Prostate gland (tissue), 2 donors: ENCODE measurements at regions not wholly inside any gene's neighbourhood (a gene's known extent, or its start where the extent isn't known, plus 50 kb on each side); places are given as distances from the start of the nearest gene placed in this dataset.

Experiments
- POLR2A ChIP-seq: fragments of 450-650 bp; IDR thresholded peaks from one replicate; pipeline ENCODE4 v1.6.1; 2016; ENCODE audit warnings: antibody characterized with exemption, mild to moderate bottlenecking
- POLR2AphosphoS5 ChIP-seq: sonication (generic); formaldehyde crosslinking; IDR thresholded peaks from one replicate; pipeline ENCODE4 v1.6.1; 2017; ENCODE audit warnings: antibody characterized with exemption
- TF ChIP-seq, protein P1 (sequence below), 4 experiments: fragments of 200-600 bp in 2 of 4; fragments of 450-650 bp in 2 of 4; sonication (generic) in 2 of 4; IDR thresholded peaks; 1 replicate in 3 of 4; 2 replicates in 1 of 4; pipeline ENCODE4 v1.5.1; 2016 to 2019; ENCODE audit warnings: antibody characterized with exemption in 4 of 4, mild to moderate bottlenecking in 2 of 4, moderate library complexity in 2 of 4

DNA sequence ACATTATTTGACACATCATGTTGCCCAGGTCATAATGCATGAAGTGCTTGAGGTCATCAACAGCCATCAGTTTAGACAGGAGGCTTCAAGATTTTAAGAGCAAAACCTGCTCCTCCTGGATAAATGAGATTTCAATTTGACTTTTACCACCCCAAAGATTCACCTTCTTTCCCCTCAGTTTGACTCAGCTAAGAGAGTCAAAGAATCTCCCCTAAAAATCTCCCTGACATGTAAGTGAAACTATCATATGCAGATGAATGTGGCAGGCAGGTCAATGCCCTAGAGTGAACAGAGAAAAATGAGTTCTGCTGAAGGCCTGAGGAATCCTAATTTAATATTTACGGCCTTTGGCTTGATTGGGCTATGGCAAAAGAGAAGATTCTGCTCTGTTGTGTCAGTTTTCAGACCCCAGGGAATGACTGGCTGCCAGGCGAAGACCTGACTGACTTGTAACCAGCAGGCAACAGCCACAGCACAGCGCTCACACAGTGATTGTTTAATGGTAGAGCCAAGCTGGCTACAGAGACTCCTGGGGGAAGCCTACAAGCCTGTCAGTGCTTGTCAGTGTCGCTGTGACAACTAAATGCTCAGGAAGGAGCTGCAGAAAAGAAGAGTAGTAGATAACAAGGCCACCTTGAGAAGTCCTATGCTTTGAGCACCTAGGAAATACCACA lies 491.2 kb upstream of the LRRC4C start:
- TF ChIP-seq, protein P1, sequence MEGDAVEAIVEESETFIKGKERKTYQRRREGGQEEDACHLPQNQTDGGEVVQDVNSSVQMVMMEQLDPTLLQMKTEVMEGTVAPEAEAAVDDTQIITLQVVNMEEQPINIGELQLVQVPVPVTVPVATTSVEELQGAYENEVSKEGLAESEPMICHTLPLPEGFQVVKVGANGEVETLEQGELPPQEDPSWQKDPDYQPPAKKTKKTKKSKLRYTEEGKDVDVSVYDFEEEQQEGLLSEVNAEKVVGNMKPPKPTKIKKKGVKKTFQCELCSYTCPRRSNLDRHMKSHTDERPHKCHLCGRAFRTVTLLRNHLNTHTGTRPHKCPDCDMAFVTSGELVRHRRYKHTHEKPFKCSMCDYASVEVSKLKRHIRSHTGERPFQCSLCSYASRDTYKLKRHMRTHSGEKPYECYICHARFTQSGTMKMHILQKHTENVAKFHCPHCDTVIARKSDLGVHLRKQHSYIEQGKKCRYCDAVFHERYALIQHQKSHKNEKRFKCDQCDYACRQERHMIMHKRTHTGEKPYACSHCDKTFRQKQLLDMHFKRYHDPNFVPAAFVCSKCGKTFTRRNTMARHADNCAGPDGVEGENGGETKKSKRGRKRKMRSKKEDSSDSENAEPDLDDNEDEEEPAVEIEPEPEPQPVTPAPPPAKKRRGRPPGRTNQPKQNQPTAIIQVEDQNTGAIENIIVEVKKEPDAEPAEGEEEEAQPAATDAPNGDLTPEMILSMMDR (IDR thresholded peaks at IDR 0.05), result no peak
- TF ChIP-seq POLR2AphosphoS5 (no peak), POLR2A (no peak)
